ENCODE measurements at regions not wholly inside any gene's neighbourhood (a gene's known extent, or its start where the extent isn't known, plus 50 kb on each side); places are given as distances from the start of the nearest gene placed in this dataset.
"Not testable (repeated sequence)": the region's sequence is repeated elsewhere in the genome, so short reads cannot be mapped to it uniquely, and the experiment has no call there.

DNA sequence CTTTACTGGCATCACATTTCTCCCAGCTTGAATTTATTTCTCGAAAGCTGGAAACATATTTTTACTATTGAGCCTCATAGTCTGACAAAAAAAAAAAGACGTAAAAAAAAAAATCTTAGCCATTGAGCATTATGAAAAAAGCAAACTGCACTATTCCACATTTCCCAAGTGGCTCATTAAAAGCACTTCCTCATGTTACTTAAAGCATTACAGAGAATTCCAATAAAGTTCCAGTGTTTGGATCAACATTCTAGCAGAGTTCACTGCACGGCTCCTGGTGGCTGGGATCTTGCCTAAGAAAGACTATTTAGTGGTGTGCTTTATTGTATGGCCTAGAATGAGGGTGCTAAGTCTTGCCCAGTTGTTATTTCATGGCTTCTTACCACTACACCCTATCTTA is 476.2 kb downstream of the PPARGC1A start:
- Mint-ChIP-seq H3K27me3 (no peaks in the 10 kb centered on the region), H3K4me3 (ENCODE audit: low read depth) (no peak overlapping the region), H3K36me3 (ENCODE audit: insufficient read depth) (no peaks in the 10 kb centered on the region), H3K4me1 (ENCODE audit: low read depth) (no peaks in the 10 kb centered on the region), H3K27ac (no peak overlapping the region), H3K9me3 (ENCODE audit: low read depth) (no peaks in the 10 kb centered on the region)
- no peak for TF ChIP-seq CTCF (IDR thresholded peaks at IDR 0.05; ENCODE audit: unreplicated experiment)
- no peak for DNase-seq (ENCODE audit: low spot score, unreplicated experiment)

DNA sequence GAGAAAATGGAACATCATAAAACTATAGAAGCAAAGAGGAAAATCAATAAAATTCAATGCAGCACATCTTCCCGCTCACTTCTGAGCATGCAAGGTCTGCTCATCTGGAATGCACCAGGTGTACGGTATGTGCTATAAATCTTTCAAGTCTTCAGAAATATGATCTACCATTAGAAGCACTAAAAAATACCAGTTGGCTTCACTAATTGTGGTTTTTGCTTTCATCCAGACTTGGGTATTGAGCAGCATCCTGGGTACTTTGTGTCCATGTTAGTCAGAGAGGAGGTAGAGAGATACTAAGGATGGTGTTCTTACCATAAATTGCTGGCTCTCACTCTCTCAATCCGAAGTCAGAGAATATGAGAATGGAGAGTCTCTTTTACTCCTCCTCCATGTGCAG is 477.1 kb downstream of the PPARGC1A start:
- no peaks in the 10 kb centered on the region for H3K9me3 Mint-ChIP-seq (ENCODE audit: low read depth)
- H3K27ac Mint-ChIP-seq = no peak overlapping the region
- no peaks in the 10 kb centered on the region for H3K27me3 Mint-ChIP-seq
- TF ChIP-seq CTCF (IDR thresholded peaks at IDR 0.05; ENCODE audit: unreplicated experiment) = no peak
- H3K4me1 Mint-ChIP-seq (ENCODE audit: low read depth) = no peaks in the 10 kb centered on the region
- no peaks in the 10 kb centered on the region for H3K36me3 Mint-ChIP-seq (ENCODE audit: insufficient read depth)
- no peak overlapping the region for H3K4me3 Mint-ChIP-seq (ENCODE audit: low read depth)
- no peak for DNase-seq (ENCODE audit: low spot score, unreplicated experiment)

- not testable (repeated sequence) for H3K4me1 Mint-ChIP-seq (ENCODE audit: low read depth); H3K9me3 Mint-ChIP-seq (ENCODE audit: low read depth); H3K36me3 Mint-ChIP-seq (ENCODE audit: insufficient read depth); H3K27ac Mint-ChIP-seq; H3K27me3 Mint-ChIP-seq; DNase-seq (ENCODE audit: low spot score, unreplicated experiment); H3K4me3 Mint-ChIP-seq (ENCODE audit: low read depth)
These were observed 480.9 kb downstream of the PPARGC1A start for GRCh38 chr4:23408913-23409312.

GRCh38 chr4:23401572-23401971 is 488.3 kb downstream of the PPARGC1A start:
- no peak overlapping the region for H3K4me3 Mint-ChIP-seq (ENCODE audit: low read depth)
- no peak for TF ChIP-seq CTCF (IDR thresholded peaks at IDR 0.05; ENCODE audit: unreplicated experiment)
- H3K4me1 Mint-ChIP-seq (ENCODE audit: low read depth) = no peaks in the 10 kb centered on the region
- no peaks in the 10 kb centered on the region for H3K36me3 Mint-ChIP-seq (ENCODE audit: insufficient read depth)
- no peak for DNase-seq (ENCODE audit: low spot score, unreplicated experiment)
- H3K27ac Mint-ChIP-seq = no peak overlapping the region
- no peaks in the 10 kb centered on the region for H3K27me3 Mint-ChIP-seq
- H3K9me3 Mint-ChIP-seq (ENCODE audit: low read depth) = peaks cover 3% of the 10 kb centered on the region

- DNase-seq (ENCODE audit: low spot score, unreplicated experiment) = no peak
- no peaks in the 10 kb centered on the region for H3K36me3 Mint-ChIP-seq (ENCODE audit: insufficient read depth)
- H3K27ac Mint-ChIP-seq = no peak overlapping the region
- no peak overlapping the region for H3K4me3 Mint-ChIP-seq (ENCODE audit: low read depth)
- peaks cover 8% of the 10 kb centered on the region for H3K9me3 Mint-ChIP-seq (ENCODE audit: low read depth)
- no peak for TF ChIP-seq CTCF (IDR thresholded peaks at IDR 0.05; ENCODE audit: unreplicated experiment)
- no peaks in the 10 kb centered on the region for H3K27me3 Mint-ChIP-seq
- H3K4me1 Mint-ChIP-seq (ENCODE audit: low read depth) = no peaks in the 10 kb centered on the region
These were observed 496.9 kb downstream of the PPARGC1A start for GRCh38 chr4:23392860-23393458.

GRCh38 chr4:23390246-23390645 is 499.6 kb downstream of the PPARGC1A start:
- H3K4me3 Mint-ChIP-seq (ENCODE audit: low read depth) = no peak overlapping the region
- no peaks in the 10 kb centered on the region for H3K27me3 Mint-ChIP-seq
- no peaks in the 10 kb centered on the region for H3K4me1 Mint-ChIP-seq (ENCODE audit: low read depth)
- no peak overlapping the region for H3K27ac Mint-ChIP-seq
- no peaks in the 10 kb centered on the region for H3K36me3 Mint-ChIP-seq (ENCODE audit: insufficient read depth)
- TF ChIP-seq CTCF (IDR thresholded peaks at IDR 0.05; ENCODE audit: unreplicated experiment) = no peak
- DNase-seq (ENCODE audit: low spot score, unreplicated experiment) = no peak
- H3K9me3 Mint-ChIP-seq (ENCODE audit: low read depth) = peaks cover 7% of the 10 kb centered on the region

Measured in progenitor cell of endocrine pancreas (in vitro differentiated cells).